ENCODE measurements at regions not wholly inside any gene's neighbourhood (a gene's known extent, or its start where the extent isn't known, plus 50 kb on each side); places are given as distances from the start of the nearest gene placed in this dataset.
"Not testable (repeated sequence)": the region's sequence is repeated elsewhere in the genome, so short reads cannot be mapped to it uniquely, and the experiment has no call there.

- no peak for DNase-seq
- in situ Hi-C loops (cut with MboI; ENCODE audit: low pct_unique_long_range_greater_than_20kb, low sequenced_read_pairs): no loop called here
Measured at GRCh38 chr6:5899216-5900045, 107.3 kb downstream of the NRN1 start.

DNA sequence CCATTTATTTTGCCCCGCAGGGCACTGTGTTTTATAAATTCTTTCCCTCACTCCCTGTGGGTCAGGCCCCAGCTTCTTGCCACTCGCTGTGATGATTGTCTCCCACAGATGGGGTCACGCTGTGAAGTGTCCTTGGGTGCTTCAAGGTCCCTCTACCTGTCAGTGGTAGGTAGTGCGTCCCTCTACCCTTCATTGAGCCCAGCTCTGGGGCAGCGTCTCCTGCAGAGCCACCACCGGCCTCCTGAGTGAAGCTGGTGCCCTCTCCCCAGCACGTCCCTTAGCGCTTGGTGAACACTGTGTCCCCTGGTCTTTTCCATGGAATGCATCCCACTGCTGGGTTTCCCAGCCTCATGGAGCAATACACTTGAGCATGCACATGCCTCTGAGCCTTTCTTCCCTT lies 108.2 kb downstream of the NRN1 start:
- no peak for DNase-seq
- in situ Hi-C loops (cut with MboI; ENCODE audit: low pct_unique_long_range_greater_than_20kb, low sequenced_read_pairs): no loop called here

DNA sequence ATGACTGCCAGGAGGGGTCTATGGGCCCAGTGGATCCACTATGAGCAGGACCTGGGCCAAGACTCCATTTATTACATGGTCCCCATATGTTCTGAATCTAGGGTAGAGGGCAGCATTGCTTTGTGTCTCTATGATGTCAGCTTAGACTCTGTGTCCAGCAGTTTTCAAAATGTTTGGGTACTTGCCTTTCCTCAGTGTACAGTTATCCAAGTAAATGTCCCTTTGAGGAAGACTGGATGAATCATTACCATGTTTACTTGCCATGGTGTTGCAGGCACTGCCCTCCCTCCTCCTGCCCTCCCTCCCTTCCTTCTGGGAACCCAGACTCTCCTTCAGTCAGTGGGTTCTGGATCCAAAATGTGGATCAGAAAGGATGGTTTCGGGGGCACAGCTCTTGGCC lies 108.6 kb downstream of the NRN1 start:
- DNase-seq: no peak
- in situ Hi-C loops (cut with MboI; ENCODE audit: low pct_unique_long_range_greater_than_20kb, low sequenced_read_pairs): no loop called here

DNA sequence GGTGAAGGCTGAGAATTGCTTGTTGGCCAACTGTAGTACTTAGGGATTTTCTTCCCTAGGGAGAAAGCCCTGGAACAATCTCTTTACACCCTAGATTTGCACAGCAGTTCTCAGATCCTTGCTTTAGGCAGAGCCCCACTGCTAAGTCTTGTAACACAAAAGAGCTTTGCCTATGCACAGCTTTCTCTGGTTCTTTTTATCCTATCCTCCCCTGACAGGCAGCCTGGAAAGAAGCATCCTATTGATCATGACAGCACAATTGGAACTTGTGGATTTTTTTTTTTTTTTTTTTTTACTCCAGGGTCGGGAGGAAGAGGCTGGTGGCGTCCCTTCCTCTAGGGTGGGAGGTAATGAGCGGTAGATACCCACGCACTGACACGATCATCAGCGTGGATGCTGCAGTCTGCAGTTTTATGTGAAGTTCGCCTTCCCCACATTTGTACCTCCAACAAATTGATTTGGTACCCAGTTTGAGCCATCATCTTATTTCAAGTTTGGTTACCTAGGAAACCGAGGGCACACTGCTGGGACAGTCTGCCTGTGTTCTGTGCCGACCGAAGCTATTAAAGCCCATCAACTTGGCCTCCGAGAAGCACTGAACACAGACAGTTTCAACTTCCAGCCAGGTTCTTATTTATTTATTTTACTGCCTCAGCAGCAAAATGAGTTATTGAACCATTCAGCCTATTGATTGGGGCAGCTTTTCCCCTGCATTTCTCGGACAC lies 110.1 kb downstream of the NRN1 start:
- in situ Hi-C loops (cut with MboI; ENCODE audit: low pct_unique_long_range_greater_than_20kb, low sequenced_read_pairs): no loop called here
- no peak for DNase-seq

- in situ Hi-C loops (cut with MboI; ENCODE audit: low pct_unique_long_range_greater_than_20kb, low sequenced_read_pairs): no loop called here
- no peak for DNase-seq
Measured at GRCh38 chr6:5894357-5894756, 112.4 kb downstream of the NRN1 start.

DNA sequence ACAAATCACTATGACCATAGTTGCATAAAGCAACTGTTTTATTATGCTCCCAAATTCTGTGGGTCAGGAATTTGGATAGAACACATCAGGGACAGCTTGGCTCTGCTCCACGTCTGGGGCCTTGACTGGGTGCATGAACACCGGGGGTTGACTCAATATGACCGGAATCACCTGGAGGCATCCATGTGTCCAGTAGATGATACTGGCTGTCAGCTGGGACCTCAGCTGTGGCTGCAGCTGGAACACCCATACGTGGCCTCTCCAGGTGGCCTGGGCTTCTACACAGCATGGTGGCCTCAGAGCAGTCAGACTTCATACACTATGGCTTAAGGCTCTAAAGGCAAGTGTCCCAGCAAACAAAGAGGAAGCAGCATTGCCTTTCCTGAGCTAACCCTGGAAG lies 113.4 kb downstream of the NRN1 start:
- no peak for DNase-seq
- in situ Hi-C loops (cut with MboI; ENCODE audit: low pct_unique_long_range_greater_than_20kb, low sequenced_read_pairs): no loop called here

DNA sequence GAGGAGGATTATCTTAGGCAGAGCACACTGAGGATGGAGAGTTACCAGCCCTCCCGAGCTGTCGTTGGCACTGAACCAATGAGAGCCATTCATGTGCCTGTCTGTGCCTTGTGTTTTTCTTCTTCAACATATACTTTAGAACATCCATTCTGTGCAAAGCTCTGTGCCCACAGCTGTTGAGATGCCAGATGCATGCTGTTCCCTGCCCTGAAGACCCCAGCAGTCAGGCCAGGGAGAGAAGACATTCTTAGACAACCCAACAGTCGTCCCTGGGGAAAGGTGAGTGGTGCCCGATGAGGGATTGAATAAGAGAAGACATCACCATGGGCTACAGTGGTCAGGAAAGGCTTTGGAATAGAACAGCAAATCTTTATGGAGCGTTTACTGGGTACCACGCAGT lies 114.1 kb downstream of the NRN1 start:
- in situ Hi-C loops (cut with MboI; ENCODE audit: low pct_unique_long_range_greater_than_20kb, low sequenced_read_pairs): no loop called here
- no peak for DNase-seq

- in situ Hi-C loops (cut with MboI; ENCODE audit: low pct_unique_long_range_greater_than_20kb, low sequenced_read_pairs): no loop called here
- DNase-seq: no peak
Measured at GRCh38 chr6:5878792-5879191, 127.9 kb downstream of the NRN1 start.

GRCh38 chr6:5876076-5876475 lies 130.6 kb downstream of the NRN1 start:
- no peak for DNase-seq
- in situ Hi-C loops (cut with MboI; ENCODE audit: low pct_unique_long_range_greater_than_20kb, low sequenced_read_pairs): no loop called here

GRCh38 chr6:5873976-5874375 lies 132.7 kb downstream of the NRN1 start:
- in situ Hi-C loops (cut with MboI; ENCODE audit: low pct_unique_long_range_greater_than_20kb, low sequenced_read_pairs); DNase-seq: not testable (repeated sequence)

- in situ Hi-C loops (cut with MboI; ENCODE audit: low pct_unique_long_range_greater_than_20kb, low sequenced_read_pairs): no loop called here
- DNase-seq: no peak
Measured at GRCh38 chr6:5871296-5871695, 135.4 kb downstream of the NRN1 start.

- DNase-seq: no peak
- in situ Hi-C loops (cut with MboI; ENCODE audit: low pct_unique_long_range_greater_than_20kb, low sequenced_read_pairs): no loop called here
Measured at GRCh38 chr6:5869676-5870075, 137.0 kb downstream of the NRN1 start.

DNA sequence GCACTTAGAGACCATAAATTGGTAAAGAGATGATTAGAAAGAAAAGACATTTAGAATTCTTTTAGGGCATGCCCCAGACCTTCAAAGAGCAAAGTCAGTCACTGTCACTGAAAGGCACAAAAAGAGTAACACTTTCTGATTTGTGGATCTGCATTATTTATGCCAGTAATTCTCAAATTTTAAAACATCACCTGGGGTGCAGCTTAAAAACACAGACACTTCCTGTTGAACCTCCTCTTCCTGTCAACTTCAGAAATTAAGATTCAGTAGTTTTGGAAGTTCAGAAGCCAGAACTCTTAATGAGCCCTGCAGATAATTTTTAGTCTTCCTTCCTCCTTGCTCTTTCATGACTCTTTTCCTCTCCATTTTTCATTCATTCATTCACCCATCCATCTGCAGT lies 137.5 kb downstream of the NRN1 start:
- DNase-seq: no peak
- in situ Hi-C loops (cut with MboI; ENCODE audit: low pct_unique_long_range_greater_than_20kb, low sequenced_read_pairs): no loop called here

DNA sequence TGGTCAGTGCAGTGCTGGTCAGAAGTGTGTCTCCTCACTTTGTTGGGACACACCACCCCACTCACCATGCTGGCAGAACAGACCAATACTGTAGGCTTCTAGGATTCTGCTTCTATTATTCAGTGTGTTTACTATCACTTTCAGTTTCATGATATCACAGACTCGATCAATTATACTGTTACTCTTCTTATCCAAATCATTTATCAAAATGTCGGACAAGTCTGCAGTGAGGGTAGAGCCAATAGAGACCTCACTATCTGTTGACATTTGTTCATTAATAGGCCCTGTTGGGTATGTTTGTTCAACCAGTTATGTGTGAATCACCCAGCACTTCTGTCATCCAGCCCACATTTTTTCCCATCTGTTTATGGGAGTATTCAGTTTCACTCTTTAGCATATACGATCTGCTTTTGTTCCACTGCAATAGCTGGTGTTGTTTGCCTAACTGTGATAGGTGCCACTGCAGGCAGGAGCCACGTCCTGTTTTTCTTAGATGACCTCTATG lies 140.1 kb downstream of the NRN1 start:
- in situ Hi-C loops (cut with MboI; ENCODE audit: low pct_unique_long_range_greater_than_20kb, low sequenced_read_pairs): no loop called here
- DNase-seq: peak; percentile 10

DNA sequence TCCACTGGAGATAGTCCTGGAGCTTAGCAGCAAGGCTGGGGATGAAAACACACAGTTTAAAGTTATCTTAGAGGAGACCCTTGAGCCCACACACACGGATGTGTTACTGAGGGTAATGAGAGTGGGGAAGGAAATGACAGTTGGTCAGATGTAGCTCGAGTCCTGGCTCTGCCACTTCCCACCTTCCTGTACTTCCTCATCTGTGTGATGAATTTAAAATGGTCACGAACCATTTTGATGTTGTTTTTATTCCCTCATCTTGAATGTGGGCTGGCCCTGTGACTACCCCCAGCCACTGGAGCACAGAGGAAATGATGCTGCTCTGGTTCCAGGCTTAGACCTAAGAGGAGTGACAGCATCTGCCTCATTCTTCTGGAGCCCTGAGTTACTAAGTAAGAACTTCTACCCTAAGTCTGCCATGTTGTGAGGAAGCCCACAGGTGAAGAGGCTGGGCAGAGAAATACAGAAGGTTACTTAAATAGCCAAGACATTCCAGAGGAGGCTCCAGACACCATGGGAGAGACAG lies 141.2 kb downstream of the NRN1 start:
- in situ Hi-C loops (cut with MboI; ENCODE audit: low pct_unique_long_range_greater_than_20kb, low sequenced_read_pairs): no loop called here
- peak; percentile 83 for DNase-seq

DNA sequence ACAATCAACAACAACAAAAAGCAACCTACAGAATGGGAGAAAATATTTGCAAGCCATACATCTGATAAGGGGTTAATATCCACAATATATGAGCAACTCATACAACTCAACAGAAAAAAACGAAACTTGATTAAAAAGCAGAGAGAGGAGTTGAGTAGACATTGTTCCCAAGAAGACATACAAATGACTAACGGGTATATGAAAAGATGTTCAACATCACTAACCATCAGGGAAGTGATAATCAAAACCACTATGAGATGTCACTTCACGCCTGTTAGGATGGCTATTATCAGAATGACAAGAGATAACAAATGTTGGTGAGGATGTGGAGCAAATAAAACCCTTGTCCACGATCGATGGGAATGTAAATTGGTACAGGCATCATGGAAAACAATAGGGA lies 145.9 kb downstream of the NRN1 start:
- DNase-seq: no peak
- in situ Hi-C loops (cut with MboI; ENCODE audit: low pct_unique_long_range_greater_than_20kb, low sequenced_read_pairs): no loop called here

GRCh38 chr6:5855787-5856470 lies 150.8 kb downstream of the NRN1 start:
- in situ Hi-C loops (cut with MboI; ENCODE audit: low pct_unique_long_range_greater_than_20kb, low sequenced_read_pairs): no loop called here
- no peak for DNase-seq

GRCh38 chr6:5854899-5855298 lies 151.8 kb downstream of the NRN1 start:
- DNase-seq: no peak

DNA sequence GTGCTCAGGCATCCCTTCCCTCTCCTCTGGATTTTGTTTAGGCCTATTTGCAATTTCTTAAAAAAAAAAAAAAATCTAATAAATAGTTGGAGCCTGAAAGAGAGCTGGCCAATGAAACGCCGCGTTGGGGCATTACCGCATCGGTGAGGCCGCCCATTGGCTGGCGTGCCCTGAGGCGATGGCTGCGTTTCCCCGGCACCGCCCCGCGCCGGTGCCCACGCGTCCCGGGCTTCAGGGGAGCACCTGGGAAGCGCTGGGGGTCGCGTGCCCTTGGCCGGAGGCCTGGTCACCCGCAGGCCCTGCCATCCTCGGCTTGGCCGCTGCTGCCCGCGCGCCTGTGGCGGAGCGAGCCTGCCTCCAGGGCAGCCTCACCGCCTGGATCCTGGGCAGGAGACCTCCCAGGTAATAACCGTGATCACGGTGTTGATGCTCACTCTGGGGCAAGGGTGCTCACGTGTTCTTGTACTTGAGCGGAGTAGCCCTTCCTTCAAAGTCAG lies 155.4 kb downstream of the NRN1 start:
- no peak for DNase-seq
- in situ Hi-C loops (cut with MboI; ENCODE audit: low pct_unique_long_range_greater_than_20kb, low sequenced_read_pairs): no loop called here

More at GRCh38 chr6:5854899-5855298, 151.8 kb downstream of the NRN1 start:
- in situ Hi-C loops (cut with MboI; ENCODE audit: low pct_unique_long_range_greater_than_20kb, low sequenced_read_pairs): no loop called here
